ENCODE measurements at regions not wholly inside any gene's neighbourhood (a gene's known extent, or its start where the extent isn't known, plus 50 kb on each side); places are given as distances from the start of the nearest gene placed in this dataset.

DNA sequence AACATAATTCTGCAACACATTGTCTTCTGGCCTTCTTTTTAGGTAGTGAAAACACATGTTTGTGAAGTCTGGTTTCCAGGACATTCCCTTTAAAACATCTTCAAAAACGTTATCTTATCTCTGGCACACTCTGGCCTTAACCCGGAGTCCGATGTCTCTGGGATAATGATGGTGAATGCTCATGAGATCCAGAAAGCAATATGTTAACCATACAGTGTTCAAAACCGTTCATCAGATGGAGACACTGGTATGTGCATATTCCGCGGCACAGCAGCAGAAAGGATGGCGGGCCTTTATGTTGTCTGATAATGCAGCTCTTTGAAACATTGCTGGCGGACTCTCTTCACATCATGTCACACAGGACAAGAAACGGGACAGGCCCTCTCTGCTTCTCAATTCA is 605.2 kb downstream of the CCDC171 start:
- no peak for DNase-seq

DNA sequence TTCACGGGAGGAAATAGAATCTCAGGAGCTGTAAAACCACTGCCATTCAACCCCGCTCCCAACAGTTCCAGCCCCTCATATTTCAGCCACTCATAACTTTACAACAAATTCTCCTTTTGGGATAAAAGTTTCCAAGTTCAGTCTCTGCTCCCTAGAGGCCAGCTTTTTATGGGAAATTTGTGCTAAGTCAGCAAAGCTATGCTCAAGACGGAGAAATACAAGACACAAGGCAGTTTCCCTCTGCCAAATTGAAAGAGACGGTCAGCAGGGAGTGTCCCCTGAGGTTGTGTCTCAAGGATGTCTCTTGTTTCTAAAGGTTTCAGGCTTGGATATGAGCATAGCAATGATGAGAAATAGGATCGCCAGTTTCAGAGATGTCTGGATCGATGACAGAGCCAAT is 608.6 kb downstream of the CCDC171 start:
- no peak for DNase-seq

DNA sequence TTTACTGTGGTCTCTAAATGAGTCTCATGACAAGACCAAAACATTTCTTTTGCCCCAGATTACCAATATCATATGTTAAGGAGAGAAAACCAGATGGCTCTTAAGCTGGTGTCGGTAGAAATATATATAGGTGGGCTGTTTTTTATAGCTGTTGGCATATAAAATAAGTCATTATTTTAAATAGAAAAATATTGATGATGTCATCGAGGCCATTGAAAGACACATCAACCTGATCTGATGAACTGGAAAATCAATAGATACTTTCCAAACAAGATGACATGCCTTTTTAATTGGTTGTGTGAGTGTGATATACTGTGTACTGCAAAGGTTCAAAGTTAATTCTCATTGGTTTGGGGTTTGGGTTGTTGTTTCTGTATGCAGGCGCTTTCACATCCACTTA is 617.3 kb downstream of the CCDC171 start:
- DNase-seq: no peak

DNA sequence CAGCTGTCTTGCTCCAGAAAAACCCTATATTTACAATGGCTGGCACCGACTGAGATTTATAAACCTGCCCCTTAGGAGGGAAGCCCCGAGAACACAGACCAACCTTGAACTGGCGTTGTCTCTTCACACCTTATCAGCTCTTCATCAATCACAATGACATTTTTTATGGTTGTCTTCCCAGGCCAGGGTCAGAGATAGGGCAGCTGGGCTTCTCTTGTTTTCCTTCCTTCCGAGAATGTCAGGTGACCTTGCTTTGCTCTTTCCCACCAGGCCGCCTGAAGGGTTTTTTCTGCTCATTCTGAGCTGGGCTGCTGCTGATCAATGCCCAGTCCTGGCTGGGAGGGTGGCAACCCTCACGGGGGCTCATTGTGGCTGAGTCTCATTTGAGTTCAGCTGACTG is 619.1 kb downstream of the CCDC171 start:
- no peak for DNase-seq

DNA sequence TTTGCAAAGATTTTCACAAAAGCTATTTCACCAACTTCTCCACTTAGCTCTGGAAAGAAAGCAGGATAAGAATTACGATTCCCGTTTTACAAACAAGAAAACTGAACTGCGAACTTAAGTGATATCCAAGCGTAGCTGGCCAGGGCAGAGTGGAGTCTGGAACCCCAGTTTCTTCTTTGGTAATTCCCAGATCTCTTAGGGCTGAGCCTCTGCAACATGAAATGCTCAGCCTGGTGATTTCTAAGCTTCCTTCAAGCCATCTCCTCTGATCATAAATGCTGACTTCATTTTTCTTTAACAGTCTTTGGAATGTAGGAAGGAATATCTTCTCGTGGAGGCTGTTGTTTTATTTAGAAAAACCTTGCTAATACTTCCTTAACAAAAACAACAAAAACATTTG is 620.0 kb downstream of the CCDC171 start:
- no peak for DNase-seq

DNA sequence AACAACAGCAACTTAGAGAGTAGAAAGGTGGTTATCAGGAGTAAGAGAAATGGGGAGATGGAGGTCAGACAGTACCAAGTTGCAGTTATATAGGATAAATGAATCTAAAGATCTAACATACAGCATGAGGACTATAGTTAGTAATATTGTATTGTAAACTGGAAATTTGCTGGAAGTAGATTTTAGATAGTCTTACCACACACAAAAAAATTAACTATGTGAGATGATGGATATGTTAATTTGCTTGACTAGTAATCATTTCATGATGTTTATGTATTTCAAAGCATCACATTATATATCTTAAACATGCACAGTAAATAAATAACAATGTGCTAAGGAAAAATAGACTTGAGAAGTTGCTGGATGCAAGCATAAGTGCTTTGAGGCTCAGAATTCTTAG is 622.1 kb downstream of the CCDC171 start:
- no peak for DNase-seq

DNA sequence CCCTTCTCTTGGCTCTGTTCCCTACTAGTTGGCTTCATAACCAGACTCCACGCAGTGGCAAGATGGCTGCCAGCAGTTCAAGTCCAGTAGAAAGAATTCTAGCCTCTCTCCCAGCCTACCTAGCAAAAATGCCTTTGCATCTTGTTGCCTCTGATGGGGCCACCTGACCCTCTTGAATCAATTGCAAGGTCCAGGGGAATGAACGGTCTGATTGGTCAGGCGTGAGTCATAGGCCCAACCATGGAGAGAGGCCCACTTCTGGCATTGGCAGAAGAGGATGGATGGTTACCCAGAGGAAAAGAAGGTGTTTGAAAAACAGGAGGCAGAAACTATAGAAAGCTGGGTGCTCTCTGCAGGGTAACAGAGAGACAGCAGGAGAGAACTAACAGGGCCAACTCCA is 622.6 kb downstream of the CCDC171 start:
- no peak for DNase-seq

DNA sequence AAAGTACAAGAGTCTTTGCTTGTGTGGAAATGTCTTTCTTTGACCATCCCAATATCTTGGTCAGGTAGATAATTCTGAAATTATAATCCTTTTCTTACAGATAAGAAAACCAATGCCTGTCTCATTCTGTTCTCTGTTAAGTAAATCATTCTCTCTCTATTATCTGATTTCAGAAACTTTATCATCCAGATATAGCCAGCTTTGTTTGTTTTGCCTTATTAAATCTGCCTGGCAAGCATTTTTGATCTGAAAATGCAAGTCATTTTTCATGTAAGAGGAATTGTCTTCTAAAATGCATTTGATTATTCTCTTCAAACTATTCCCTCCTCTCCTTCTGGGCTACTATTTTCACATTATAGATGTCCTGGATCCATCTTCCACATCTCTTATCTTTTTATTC is 625.5 kb downstream of the CCDC171 start:
- DNase-seq: no peak

DNA sequence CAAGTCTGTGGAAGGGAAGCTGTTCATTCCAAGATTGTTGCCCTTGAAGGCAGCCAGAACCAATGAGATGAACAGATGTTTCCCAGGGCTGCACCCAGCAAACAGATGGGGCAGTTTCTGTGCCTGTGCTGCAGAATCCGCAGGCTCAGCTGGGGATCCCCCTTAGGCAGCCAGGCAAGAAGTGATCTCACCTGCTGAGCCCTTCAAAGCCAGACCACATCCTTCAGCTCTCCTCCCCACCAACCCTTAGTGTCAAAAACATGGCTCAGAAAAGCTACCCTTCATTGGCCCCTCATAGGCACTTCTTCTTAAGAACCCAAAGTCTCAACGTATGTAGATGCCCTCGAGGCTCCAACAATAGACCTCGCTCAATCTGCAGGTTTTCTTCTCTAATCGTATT is 626.7 kb downstream of the CCDC171 start:
- no peak for DNase-seq

DNA sequence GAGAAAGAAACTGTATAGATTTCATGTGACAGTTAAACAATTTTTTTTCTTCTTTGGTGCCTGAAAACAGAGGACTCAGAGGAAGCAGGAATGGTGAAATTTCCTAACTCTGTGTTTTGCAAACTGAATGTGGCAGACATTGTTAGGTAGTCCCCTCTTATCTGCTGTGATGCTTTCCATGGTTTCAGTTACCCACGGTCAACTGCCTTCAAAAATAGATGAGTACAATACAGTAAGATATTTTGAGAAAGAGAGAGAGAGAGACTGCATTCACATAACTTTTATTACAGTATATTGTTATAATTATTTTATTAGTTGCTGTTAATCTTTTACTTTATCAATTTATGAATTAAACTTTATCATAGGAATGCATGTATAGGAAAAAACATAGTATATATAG is 627.2 kb downstream of the CCDC171 start:
- no peak for DNase-seq

DNA sequence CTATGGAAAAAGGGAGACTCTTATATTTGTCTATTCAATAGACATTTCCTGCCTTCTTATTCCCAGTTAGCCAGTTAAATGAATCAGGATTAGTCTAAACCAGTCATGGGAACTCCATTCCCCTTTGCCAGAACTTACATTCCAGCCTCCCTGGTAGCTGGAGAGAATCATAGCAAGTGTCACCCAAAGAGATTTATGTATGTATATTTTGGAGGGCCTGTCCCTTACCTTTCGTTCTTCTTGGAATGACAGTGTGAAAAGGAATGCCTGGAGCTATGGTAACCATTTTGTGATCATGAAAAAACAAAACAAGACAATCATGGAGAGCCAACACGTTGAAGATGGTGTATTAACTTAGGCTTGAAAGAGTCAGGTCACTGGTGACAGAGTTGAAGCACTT is 627.7 kb downstream of the CCDC171 start:
- DNase-seq: no peak

DNA sequence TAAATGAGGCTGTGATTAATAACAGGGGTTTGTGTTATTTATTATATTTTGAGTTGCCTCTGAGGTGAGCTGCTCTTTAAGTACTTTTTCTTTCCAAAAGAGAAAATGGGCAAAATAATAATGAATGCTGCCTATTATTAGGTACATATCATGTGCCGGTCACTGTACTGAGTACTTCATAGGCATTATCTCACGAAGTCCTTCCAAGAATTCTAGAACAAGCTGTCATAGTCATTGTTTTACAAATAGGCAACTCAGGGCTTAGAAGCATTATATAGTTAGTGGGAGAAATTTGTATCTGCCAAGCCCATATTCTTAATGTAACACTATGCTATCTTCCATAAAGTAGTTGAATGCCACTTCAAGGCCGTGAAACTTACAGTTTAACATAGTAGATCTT is 628.7 kb downstream of the CCDC171 start:
- no peak for DNase-seq

DNA sequence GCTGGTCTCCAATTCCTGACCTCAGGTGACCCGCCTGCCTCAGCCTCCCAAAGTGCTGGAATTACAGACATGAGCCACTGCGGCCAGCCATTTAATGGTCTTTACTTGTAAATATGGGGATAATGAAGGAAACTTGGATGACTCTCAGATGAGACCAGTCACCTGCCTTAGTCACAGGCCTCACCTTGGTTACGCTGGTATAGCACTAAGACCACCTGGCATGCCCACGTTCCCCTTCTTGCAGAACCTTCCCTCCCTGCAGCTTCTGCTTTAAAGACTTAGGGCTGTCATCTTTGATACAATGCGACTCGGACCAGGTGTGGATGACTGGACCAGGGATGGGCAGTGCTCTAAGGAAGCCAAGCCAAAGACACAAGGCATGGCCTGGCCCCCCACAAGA is 629.9 kb downstream of the CCDC171 start:
- DNase-seq: no peak

DNA sequence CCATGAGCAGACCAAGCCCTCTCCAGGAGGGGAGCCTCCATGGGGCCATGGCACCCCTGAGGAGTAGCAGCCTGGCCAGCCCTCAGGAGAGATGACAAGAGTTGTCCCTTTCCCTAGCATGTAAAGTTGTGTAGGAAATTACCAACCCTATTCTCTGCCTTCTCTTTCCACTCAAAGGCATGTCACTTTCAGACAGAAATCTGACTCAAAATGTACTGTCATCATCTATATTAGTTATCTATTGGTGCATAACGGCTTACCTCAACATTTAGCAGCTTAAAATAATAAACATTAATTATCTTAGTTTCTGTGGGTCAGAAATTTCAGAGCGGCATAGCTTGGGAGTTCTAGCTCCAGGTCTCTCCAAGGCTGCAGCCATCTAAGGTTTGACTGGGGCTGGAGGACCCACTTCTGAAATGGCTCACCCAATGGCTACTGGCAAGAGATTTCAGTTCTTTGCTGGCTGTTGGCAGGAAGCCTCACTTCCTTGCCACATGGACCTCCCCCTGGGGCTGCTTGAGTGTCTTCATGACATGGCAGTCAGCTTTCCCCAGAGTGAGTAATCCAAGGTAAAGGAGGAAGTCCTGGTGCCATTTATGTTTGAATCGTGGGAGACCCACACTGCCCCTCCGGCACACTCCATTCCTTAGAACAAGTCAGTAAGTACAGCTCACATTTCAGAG is 632.3 kb downstream of the CCDC171 start:
- DNase-seq: no peak

DNA sequence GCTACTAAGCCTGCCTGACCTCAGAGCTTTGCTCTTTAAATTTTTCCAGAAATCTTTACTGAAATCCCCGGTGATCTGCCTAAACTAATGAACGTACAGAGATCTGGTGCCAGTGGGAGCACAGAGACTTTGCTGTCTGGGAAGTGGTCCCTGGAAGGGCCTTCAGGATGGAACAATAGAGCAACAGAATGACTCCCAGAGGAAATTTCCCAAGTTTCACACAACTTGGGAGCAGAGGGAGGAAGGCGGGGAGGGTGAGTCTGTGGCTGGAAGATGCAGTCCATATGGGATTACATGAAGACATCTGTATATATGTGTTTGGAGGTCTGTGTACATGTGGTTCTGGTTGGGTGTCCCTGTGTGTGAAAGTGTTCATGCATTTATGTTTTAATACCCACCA is 638.3 kb downstream of the CCDC171 start:
- no peak for DNase-seq

DNA sequence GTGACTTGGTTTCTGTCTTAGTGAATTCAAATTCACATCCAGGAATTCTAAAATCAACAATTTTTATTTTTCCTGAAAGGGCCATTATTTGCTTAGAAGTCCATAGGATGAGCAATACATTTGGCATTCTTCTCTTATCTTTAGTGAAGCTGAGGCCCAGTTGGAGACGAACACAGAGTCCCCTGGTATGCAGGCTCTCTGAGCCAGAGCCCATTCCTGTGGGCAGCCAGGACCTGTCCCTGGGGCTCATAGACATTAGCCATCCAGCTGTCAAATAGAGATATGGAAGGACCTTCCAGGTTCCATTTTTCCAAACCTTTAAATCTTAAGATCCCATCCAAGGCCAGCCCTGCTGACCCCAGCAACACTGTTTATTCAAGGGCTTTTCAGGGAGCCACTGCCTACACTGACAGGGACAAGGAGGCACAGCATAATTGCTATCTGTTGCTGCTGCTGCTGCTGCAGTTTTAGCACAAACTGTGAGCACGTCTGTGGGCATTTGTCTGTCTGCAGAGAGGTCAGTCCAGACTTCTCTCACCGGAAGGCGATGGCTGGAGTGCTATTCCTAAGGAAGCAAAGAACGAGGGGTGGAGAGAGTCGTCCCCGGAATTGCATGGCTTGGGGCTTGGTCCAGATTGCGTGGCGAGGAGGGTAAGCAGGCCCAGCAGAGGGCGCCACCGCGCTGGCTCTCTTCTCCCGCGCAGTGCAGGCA is 639.0 kb downstream of the CCDC171 start:
- peak; percentile 48 to 78 (median 64) for DNase-seq

DNA sequence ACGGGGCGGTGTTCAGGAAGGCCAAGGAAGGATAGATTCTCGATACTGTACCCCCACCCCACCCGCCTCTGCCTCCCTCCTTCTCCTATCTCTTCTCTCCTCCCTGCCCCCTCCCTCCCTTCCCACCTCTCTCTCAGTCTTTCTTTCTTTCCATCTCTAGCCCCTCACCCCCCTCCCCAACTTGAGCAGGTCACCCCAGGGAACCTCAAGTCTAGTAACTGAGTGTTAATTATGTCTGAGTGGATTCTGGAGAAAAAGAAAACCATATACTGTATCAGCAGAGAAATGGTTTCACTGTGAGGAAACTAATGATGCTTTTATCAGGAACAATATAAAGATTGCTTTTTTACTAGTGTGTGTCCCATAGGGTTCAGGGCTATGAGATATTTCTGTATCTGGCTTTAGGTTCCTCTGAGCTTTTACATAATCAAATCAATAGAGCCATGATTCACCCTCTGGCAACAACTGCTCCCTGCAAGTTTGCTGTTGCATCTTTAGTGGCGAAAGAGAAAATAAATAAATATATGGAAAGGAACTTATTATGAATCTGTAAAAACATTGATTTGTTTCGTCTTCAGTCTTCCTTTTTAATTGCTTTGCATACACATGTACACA is 639.7 kb downstream of the CCDC171 start:
- no peak for DNase-seq

DNA sequence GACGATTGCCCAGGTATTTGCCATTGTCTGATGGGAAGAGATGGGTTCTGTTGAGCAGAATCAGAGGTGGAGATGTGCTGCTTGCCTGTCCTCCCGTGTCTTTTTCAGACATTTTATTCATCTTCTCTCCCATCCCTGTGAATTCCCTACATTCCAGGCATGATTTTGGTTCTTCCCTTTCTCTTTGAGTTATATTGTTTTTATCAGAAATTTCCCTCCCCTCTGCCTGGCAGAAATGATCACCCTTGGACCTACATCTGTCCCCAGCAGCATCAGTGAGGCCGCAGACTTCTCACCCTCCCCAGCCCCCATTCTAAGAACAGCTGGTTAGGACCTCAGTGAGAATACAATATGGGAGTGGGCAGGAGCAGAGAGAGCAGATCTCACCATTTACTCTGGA is 640.2 kb downstream of the CCDC171 start:
- DNase-seq: no peak

DNA sequence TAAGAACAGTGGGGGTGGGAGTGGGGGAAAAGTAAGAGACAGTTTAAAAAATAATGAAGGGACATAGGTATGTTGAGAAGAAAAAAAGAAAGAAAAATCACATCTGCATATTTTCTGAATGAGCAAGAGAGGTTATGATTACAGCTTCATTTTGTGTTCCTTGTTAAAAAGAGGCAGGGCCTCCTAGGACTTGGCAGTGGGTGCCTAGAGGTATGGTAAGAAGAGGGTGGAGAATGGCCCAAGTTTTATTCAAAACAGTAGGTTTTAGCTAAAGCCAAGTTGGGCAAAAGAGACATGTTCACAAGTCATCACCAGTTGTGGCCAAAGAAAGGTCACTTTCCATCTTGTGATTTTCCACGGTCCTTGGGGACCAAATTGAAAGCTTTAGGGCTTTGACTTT is 643.4 kb downstream of the CCDC171 start:
- no peak for DNase-seq

DNA sequence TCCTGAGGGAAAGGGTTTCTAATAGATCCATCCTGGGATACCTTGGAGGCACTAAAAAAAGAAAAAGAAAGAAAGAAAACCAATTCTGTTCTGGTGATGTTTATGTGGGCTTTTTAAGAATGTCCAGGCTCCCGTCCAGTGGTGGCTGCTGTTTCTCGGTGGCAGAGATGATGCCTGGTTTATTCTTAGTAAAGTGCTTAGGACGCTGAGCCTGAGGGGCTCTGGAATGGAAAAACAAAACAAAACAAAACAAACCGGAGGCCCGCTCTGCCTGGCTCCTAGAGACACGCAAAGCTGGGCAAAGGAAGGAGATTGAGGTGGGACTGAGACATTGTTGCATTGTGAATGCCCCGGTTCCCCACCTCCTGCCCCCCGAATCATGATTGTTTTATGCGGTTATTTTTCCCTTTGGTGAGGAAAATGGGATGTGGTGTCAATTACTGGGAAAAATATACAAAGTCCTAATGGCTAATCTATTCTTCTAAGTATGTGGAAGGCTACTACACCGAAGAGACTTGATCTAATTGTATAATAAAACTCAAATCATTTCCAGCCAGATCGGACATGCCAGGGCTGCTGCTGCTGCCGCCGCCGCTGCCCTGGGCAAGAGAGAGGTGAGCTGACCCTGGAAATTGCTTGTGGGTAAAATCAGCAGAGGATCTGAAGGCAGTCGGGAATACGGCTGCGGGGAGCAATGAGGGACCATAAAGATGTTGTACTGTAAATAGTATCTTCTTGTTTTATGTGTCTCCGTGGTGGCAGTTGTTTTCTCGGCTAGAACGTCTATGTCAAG is 644.9 kb downstream of the CCDC171 start:
- DNase-seq: no peak

DNA sequence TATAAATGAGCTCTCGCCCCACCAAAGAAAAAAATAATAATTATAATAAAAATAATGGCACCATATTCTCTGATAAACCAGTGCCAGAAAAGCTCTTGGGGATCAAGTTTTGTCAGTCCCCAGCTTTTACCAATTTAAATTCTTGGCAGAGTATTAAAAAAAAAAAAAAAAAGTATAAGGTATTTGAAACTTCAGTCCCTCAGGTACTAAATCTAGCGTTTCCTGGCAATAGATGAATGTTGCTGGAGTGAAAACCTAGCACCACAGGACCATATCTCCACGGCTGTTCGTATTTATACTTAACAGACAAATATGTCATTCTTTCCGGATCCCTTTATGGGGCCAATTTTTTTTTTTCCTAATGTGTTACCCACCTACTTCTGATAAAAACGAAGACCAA is 646.2 kb downstream of the CCDC171 start:
- no peak for DNase-seq

DNA sequence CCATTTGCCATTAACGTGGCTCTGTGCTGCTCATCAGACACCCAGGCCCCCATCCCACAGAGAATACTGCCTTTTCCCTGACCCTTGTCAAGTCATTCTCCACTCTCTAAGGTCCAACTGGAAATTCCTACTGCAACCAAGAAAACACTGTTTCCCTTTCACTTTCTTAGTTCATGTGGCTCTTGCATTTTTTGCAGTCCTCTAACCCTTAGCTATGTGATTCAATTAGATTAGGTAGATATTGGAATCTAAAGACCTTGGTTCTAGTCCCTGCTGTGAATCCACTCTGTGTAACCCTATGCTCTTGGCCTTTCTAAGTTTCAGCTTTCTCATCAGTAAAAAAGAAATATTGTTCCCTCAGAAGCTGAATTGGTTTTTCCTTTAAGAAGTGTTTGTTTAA is 649.4 kb downstream of the CCDC171 start:
- DNase-seq: no peak

DNA sequence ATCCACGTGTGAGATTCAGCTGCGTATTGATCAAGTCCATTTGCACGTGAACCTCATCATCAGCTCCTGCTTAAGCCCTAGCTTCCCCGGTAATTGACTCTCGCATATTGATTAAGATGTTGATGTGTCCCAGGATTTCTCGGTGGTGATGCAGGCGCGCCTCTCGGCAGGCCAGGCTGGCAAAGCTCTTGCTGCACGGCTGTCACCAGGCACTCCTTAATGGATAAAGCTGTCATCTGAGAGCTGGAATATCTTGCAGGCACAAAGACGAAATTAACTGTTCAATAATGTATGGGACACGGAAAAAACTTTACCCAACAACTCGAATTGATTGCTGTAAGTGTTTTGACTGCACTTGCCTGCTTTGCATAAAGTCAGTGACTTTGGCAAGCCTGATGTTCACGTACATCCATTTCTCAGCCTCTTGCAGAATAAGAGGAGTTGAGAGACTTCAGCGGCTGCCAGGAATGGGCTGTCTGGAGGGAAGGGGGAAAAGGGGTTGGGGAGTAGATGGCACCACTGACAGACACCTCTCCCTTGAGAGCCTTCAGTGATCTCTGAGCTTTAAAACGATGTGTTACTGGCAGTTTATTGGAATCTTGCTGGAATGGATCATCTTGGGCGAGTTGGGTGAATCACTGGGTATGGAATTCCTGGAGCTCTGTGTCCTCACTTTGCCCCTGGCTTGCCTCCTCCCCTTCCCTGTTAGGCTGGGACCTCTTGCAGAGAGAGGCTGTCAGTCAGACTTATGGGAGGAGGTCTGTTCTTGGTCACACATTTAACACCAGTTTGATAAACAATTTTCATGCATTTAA is 650.3 kb downstream of the CCDC171 start:
- no peak for DNase-seq
